Panc1 (cell line): ENCODE measurements at regions not wholly inside any gene's neighbourhood (a gene's known extent, or its start where the extent isn't known, plus 50 kb on each side); places are given as distances from the start of the nearest gene placed in this dataset.

Experiments
- POLR2AphosphoS5 ChIP-seq: IDR thresholded peaks from 2 replicates; pipeline ENCODE4 v1.6.1; 2012; ENCODE audit warnings: mild to moderate bottlenecking, low read depth, low read length, moderate library complexity
- SIN3A ChIP-seq: IDR thresholded peaks from 2 replicates; pipeline ENCODE4 v1.6.1; 2012; ENCODE audit warnings: low read depth, mild to moderate bottlenecking, low read length, moderate library complexity, borderline replicate concordance; ENCODE audit not compliant: insufficient read depth
- TCF7L2 ChIP-seq: IDR thresholded peaks from 2 replicates; pipeline ENCODE4 v1.6.1; 2011; ENCODE audit warnings: mild to moderate bottlenecking, low read depth, low read length, inconsistent platforms
- TF ChIP-seq, protein P1 (sequence below): fragments of 450-650 bp; IDR thresholded peaks from 2 replicates; pipeline ENCODE4 v1.5.1; 2017; ENCODE audit warnings: mild to moderate bottlenecking
- TF ChIP-seq, protein P2 (sequence below), 2 experiments: IDR thresholded peaks; 2 replicates each; pipeline ENCODE4 v1.6.1; 2011 to 2012; ENCODE audit warnings: low read depth in 2 of 2, control low read depth in 1 of 2, low read length in 1 of 2, mild to moderate bottlenecking in 1 of 2, moderate library complexity in 1 of 2; ENCODE audit not compliant: insufficient read depth in 1 of 2

DNA sequence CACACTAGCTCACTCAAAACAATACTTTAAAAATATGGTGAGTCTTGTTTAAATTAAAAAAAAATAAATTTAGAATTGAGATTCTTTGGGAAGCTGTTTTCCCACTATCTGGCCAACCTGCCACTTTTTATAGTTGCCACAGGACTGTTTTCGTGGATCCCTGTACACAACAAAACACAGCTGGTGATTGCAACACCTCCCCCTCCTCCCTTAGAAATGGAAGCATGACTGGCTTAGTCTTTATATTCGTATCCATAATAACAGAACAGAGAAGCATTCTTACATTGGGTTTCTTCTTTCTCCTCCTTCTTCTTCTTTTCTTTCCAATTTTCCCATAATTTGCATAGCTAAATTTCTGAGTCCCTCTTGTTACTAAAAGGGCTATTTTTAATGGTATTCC, 79.5 kb upstream of the GJB6 start:
- TF ChIP-seq, protein P1, sequence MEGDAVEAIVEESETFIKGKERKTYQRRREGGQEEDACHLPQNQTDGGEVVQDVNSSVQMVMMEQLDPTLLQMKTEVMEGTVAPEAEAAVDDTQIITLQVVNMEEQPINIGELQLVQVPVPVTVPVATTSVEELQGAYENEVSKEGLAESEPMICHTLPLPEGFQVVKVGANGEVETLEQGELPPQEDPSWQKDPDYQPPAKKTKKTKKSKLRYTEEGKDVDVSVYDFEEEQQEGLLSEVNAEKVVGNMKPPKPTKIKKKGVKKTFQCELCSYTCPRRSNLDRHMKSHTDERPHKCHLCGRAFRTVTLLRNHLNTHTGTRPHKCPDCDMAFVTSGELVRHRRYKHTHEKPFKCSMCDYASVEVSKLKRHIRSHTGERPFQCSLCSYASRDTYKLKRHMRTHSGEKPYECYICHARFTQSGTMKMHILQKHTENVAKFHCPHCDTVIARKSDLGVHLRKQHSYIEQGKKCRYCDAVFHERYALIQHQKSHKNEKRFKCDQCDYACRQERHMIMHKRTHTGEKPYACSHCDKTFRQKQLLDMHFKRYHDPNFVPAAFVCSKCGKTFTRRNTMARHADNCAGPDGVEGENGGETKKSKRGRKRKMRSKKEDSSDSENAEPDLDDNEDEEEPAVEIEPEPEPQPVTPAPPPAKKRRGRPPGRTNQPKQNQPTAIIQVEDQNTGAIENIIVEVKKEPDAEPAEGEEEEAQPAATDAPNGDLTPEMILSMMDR, result no peak
- TF ChIP-seq SIN3A (no peak), POLR2AphosphoS5 (no peak), TCF7L2 (no peak)
- TF ChIP-seq, protein P2, sequence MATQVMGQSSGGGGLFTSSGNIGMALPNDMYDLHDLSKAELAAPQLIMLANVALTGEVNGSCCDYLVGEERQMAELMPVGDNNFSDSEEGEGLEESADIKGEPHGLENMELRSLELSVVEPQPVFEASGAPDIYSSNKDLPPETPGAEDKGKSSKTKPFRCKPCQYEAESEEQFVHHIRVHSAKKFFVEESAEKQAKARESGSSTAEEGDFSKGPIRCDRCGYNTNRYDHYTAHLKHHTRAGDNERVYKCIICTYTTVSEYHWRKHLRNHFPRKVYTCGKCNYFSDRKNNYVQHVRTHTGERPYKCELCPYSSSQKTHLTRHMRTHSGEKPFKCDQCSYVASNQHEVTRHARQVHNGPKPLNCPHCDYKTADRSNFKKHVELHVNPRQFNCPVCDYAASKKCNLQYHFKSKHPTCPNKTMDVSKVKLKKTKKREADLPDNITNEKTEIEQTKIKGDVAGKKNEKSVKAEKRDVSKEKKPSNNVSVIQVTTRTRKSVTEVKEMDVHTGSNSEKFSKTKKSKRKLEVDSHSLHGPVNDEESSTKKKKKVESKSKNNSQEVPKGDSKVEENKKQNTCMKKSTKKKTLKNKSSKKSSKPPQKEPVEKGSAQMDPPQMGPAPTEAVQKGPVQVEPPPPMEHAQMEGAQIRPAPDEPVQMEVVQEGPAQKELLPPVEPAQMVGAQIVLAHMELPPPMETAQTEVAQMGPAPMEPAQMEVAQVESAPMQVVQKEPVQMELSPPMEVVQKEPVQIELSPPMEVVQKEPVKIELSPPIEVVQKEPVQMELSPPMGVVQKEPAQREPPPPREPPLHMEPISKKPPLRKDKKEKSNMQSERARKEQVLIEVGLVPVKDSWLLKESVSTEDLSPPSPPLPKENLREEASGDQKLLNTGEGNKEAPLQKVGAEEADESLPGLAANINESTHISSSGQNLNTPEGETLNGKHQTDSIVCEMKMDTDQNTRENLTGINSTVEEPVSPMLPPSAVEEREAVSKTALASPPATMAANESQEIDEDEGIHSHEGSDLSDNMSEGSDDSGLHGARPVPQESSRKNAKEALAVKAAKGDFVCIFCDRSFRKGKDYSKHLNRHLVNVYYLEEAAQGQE (IDR thresholded peaks at IDR 0.05; ENCODE audit: insufficient read depth in 1 of 2, low read depth in 2 of 2, low read length in 1 of 2), result no peak
